H9 (cell line): ENCODE measurements at regions not wholly inside any gene's neighbourhood (a gene's known extent, or its start where the extent isn't known, plus 50 kb on each side); places are given as distances from the start of the nearest gene placed in this dataset.

Experiments
- DNase-seq: peaks from one replicate; pipeline ENCODE4 v3.0.0-alpha.2; 2017
- H2AFZ ChIP-seq: one replicate; pipeline ENCODE4 v1.6.1; 2013; ENCODE audit warnings: mild to moderate bottlenecking, low read length, control low read depth, moderate library complexity
- H2AK5ac ChIP-seq: 2 replicates; pipeline ENCODE4 v1.6.1; 2013; ENCODE audit warnings: low read length, control low read depth, mixed read lengths; ENCODE audit not compliant: insufficient read length
- H2BK120ac ChIP-seq: one replicate; pipeline ENCODE4 v1.6.1; 2013; ENCODE audit warnings: low read depth, mild to moderate bottlenecking, low read length, control low read depth, inconsistent platforms; ENCODE audit not compliant: poor library complexity, severe bottlenecking
- H2BK12ac ChIP-seq: 2 replicates; pipeline ENCODE4 v1.6.1; 2013; ENCODE audit warnings: low read length, control low read depth, mixed read lengths, low read depth; ENCODE audit not compliant: insufficient read length
- H2BK15ac ChIP-seq: 2 replicates; pipeline ENCODE4 v1.6.1; 2013; ENCODE audit warnings: low read depth, low read length, control low read depth
- H2BK20ac ChIP-seq: one replicate; pipeline ENCODE4 v1.6.1; 2013; ENCODE audit warnings: low read depth, mild to moderate bottlenecking, low read length, control low read depth, inconsistent platforms; ENCODE audit not compliant: poor library complexity, severe bottlenecking
- H2BK5ac ChIP-seq: 2 replicates; pipeline ENCODE4 v1.6.1; 2013; ENCODE audit warnings: low read length, control low read depth, mixed read lengths; ENCODE audit not compliant: insufficient read length
- H3K14ac ChIP-seq: 2 replicates; pipeline ENCODE4 v1.6.1; 2013; ENCODE audit warnings: low read length, control low read depth; ENCODE audit not compliant: insufficient read depth
- H3K18ac ChIP-seq: 2 replicates; pipeline ENCODE4 v1.6.1; 2013; ENCODE audit warnings: low read depth, mild to moderate bottlenecking, mixed read lengths, low read length, control low read depth; ENCODE audit not compliant: insufficient read length
- H3K23ac ChIP-seq: 2 replicates; pipeline ENCODE4 v1.6.1; 2013; ENCODE audit warnings: low read length, control low read depth, mixed read lengths, low read depth; ENCODE audit not compliant: insufficient read length
- H3K23me2 ChIP-seq: 2 replicates; pipeline ENCODE4 v1.6.1; 2013; ENCODE audit warnings: low read depth, mild to moderate bottlenecking, mixed read lengths, low read length, control low read depth; ENCODE audit not compliant: insufficient read length, poor library complexity, severe bottlenecking
- H3K27ac ChIP-seq: 2 replicates; pipeline ENCODE4 v1.5.1; 2013; ENCODE audit warnings: low read length, control low read depth, mixed read lengths, low read depth; ENCODE audit not compliant: insufficient read length
- H3K27me3 ChIP-seq: 2 replicates; pipeline ENCODE4 v1.6.1; 2013; ENCODE audit warnings: low read length, control low read depth, inconsistent platforms; ENCODE audit not compliant: insufficient read depth
- H3K4ac ChIP-seq: 2 replicates; pipeline ENCODE4 v1.6.1; 2013; ENCODE audit warnings: low read depth, mild to moderate bottlenecking, control low read depth, inconsistent platforms, low read length, moderate library complexity
- H3K4me1 ChIP-seq: 2 replicates; pipeline ENCODE4 v1.6.1; 2013; ENCODE audit warnings: low read length, control low read depth, inconsistent platforms; ENCODE audit not compliant: insufficient read depth
- H3K4me2 ChIP-seq: 2 replicates; pipeline ENCODE4 v1.6.1; 2013; ENCODE audit warnings: low read length, control low read depth, mixed read lengths; ENCODE audit not compliant: insufficient read length, insufficient read depth
- H3K56ac ChIP-seq: 2 replicates; pipeline ENCODE4 v1.6.1; 2013; ENCODE audit warnings: low read depth, mild to moderate bottlenecking, mixed read lengths, low read length, control low read depth; ENCODE audit not compliant: insufficient read length
- H3K79me1 ChIP-seq: 2 replicates; pipeline ENCODE4 v1.6.1; 2013; ENCODE audit warnings: low read depth, mild to moderate bottlenecking, moderate library complexity, low read length, control low read depth, inconsistent platforms; ENCODE audit not compliant: insufficient read depth, poor library complexity, severe bottlenecking
- H3K79me2 ChIP-seq: 2 replicates; pipeline ENCODE4 v1.6.1; 2013; ENCODE audit warnings: low read length, control low read depth, inconsistent platforms; ENCODE audit not compliant: insufficient read depth
- H3K9ac ChIP-seq: 2 replicates; pipeline ENCODE4 v1.6.1; 2013; ENCODE audit warnings: low read length, control low read depth, mixed read lengths; ENCODE audit not compliant: insufficient read length; ENCODE audit errors: extremely low read depth
- H3K9me3 ChIP-seq: one replicate; pipeline ENCODE4 v1.6.1; 2013; ENCODE audit warnings: low read depth, low read length, inconsistent platforms; ENCODE audit not compliant: control insufficient read depth
- H3T11ph ChIP-seq: one replicate; pipeline ENCODE4 v1.6.1; 2013; ENCODE audit warnings: mild to moderate bottlenecking, low read length, control low read depth, inconsistent platforms
- H4K20me1 ChIP-seq: one replicate; pipeline ENCODE4 v1.6.1; 2013; ENCODE audit not compliant: control insufficient read depth, insufficient read length, insufficient read depth
- H4K5ac ChIP-seq: 2 replicates; pipeline ENCODE4 v1.6.1; 2013; ENCODE audit warnings: low read depth, mild to moderate bottlenecking, mixed read lengths, low read length, control low read depth; ENCODE audit not compliant: insufficient read length
- H4K8ac ChIP-seq: replicated peaks from 2 replicates; pipeline ENCODE4 v1.6.1; 2013; ENCODE audit warnings: low read length, control low read depth, mixed read lengths, low read depth; ENCODE audit not compliant: insufficient read length
- H4K91ac ChIP-seq: 2 replicates; pipeline ENCODE4 v1.6.1; 2013; ENCODE audit warnings: low read depth, mild to moderate bottlenecking, moderate library complexity, mixed read lengths, low read length, control low read depth; ENCODE audit not compliant: insufficient read length
- H3K27ac Mint-ChIP-seq, 3 experiments: 2 replicates in 2 of 3; 3 replicates in 1 of 3; pipeline ENCODE4 v1.8.0; 2020 to 2021; ENCODE audit warnings: mixed read lengths in 3 of 3, mild to moderate bottlenecking in 1 of 3, moderate library complexity in 1 of 3
- H3K27me3 Mint-ChIP-seq: 2 replicates; pipeline ENCODE4 v1.8.0; 2021; ENCODE audit warnings: low read depth, mild to moderate bottlenecking, moderate library complexity, mixed read lengths
- H3K36me3 Mint-ChIP-seq, 3 experiments: 2 replicates in 2 of 3; 3 replicates in 1 of 3; pipeline ENCODE4 v1.8.0; 2020 to 2021; ENCODE audit warnings: low read depth in 3 of 3, mixed read lengths in 3 of 3; ENCODE audit not compliant: insufficient read depth in 1 of 3
- H3K4me1 Mint-ChIP-seq, 2 experiments: 2 replicates each; pipeline ENCODE4 v1.8.0; 2020; ENCODE audit warnings: mixed read lengths in 2 of 2
- H3K4me3 Mint-ChIP-seq, 2 experiments: 2 replicates in 1 of 2; 3 replicates in 1 of 2; pipeline ENCODE4 v1.8.0; 2020 to 2021; ENCODE audit warnings: mild to moderate bottlenecking in 2 of 2, mixed read lengths in 2 of 2, moderate library complexity in 1 of 2
- H3K9me3 Mint-ChIP-seq, 2 experiments: 2 replicates in 1 of 2; 3 replicates in 1 of 2; pipeline ENCODE4 v1.8.0; 2020; ENCODE audit warnings: mild to moderate bottlenecking in 2 of 2, mixed read lengths in 2 of 2, moderate library complexity in 1 of 2
- CTCF ChIP-seq: fragments of 200-600 bp; sonication (generic); conservative IDR thresholded peaks from 3 replicates; pipeline ENCODE4 v1.8.0; 2021; ENCODE audit warnings: antibody characterized with exemption, mild to moderate bottlenecking
- WGBS: extraction: QIAGEN DNeasy Blood & Tissue Kit; methylation state at CpG from one replicate; pipeline ENCODE4 v1.1.7; 2013; ENCODE audit warnings: missing lambda C conversion rate, low lambda C conversion rate, mixed read lengths; ENCODE audit not compliant: insufficient read length; ENCODE audit errors: extremely low coverage; 5-methylcytosine and 5-hydroxymethylcytosine counted together

- H2BK5ac ChIP-seq = no peak overlapping the region
- no peak overlapping the region for H4K91ac ChIP-seq
- no peaks in the 10 kb centered on the region for H3K27me3 ChIP-seq
- H3K9me3 Mint-ChIP-seq = peaks cover 0 to 6% of the 10 kb centered on the region in 2 experiments; a peak in 2 of 5 replicates
- TF ChIP-seq CTCF = no peak
- no peak overlapping the region for H2BK15ac ChIP-seq
- no peak overlapping the region for H3K4ac ChIP-seq
- 0 out of 7 replicates have a peak overlapping the region, but pooled peaks of 1 of the 3 experiments have one; percentile 44 for H3K27ac Mint-ChIP-seq
- peaks cover 3% of the 10 kb centered on the region; the same call in 1 of the 2 replicates for H3K27me3 Mint-ChIP-seq
- no peak overlapping the region for H3K18ac ChIP-seq
- H3K23me2 ChIP-seq = no peaks in the 10 kb centered on the region
- no peak overlapping the region for H2BK12ac ChIP-seq
- no peaks in the 10 kb centered on the region for H3K79me1 ChIP-seq
- no CpG with 5 or more reads among the region's 3 CpGs for WGBS
- no peaks in the 10 kb centered on the region for H4K20me1 ChIP-seq
- H3K79me2 ChIP-seq = no peaks in the 10 kb centered on the region
- H3K4me3 Mint-ChIP-seq = no peak overlapping the region
- no peak overlapping the region for H4K8ac ChIP-seq
- H3K36me3 Mint-ChIP-seq = no peaks in the 10 kb centered on the region
- no peak overlapping the region for H3T11ph ChIP-seq
- no peak overlapping the region for H2AK5ac ChIP-seq
- no peak overlapping the region for H2BK120ac ChIP-seq
- H3K4me1 Mint-ChIP-seq = peaks cover 9 to 12% of the 10 kb centered on the region in 2 experiments
- H3K9ac ChIP-seq = no peak overlapping the region
- no peak for DNase-seq
- H4K5ac ChIP-seq = no peak overlapping the region
- no peak overlapping the region for H3K56ac ChIP-seq
- H2AFZ ChIP-seq = no peak overlapping the region
- H2BK20ac ChIP-seq = no peak overlapping the region
- H3K4me1 ChIP-seq = no peaks in the 10 kb centered on the region
- no peak overlapping the region for H3K27ac ChIP-seq
- H3K14ac ChIP-seq = no peak overlapping the region
- no peak overlapping the region for H3K23ac ChIP-seq
- H3K9me3 ChIP-seq = no peaks in the 10 kb centered on the region
- H3K4me2 ChIP-seq = no peak overlapping the region
These were observed 131.8 kb upstream of the SRSF6 start for GRCh38 chr20:43325926-43326325.
